HCT116 (cell line): ENCODE measurements at regions not wholly inside any gene's neighbourhood (a gene's known extent, or its start where the extent isn't known, plus 50 kb on each side); places are given as distances from the start of the nearest gene placed in this dataset.

Experiments used
- CEBPB ChIP-seq: IDR thresholded peaks from 2 replicates; pipeline ENCODE4 v1.6.1; 2012; ENCODE audit warnings: low read depth
- EGR1 ChIP-seq: IDR thresholded peaks from 2 replicates; pipeline ENCODE4 v1.6.1; 2012; ENCODE audit warnings: low read depth
- EZH2 ChIP-seq: fragments of 200-600 bp; sonication (generic); IDR thresholded peaks from 2 replicates; pipeline ENCODE4 v1.6.1; 2017; ENCODE audit warnings: antibody characterized with exemption, mixed run types
- POLR2A ChIP-seq: IDR thresholded peaks from 2 replicates; pipeline ENCODE4 v1.7.0; 2011; ENCODE audit warnings: borderline replicate concordance; ENCODE audit not compliant: insufficient read depth, insufficient read length; ENCODE audit errors: extremely low read depth
- POLR2AphosphoS5 ChIP-seq: IDR thresholded peaks from 2 replicates; pipeline ENCODE4 v1.6.1; 2011; ENCODE audit warnings: mild to moderate bottlenecking, low read depth, low read length, moderate library complexity
- YY1 ChIP-seq: IDR thresholded peaks from 2 replicates; pipeline ENCODE4 v1.6.1; 2011; ENCODE audit warnings: low read length, low read depth, moderate library complexity, mild to moderate bottlenecking; ENCODE audit not compliant: insufficient replicate concordance; ENCODE audit errors: extremely low read depth
- ZFX ChIP-seq: fragments of 450-650 bp; IDR thresholded peaks from 2 replicates; pipeline ENCODE4 v1.6.1; 2017
- TF ChIP-seq, protein P1 (sequence below), 3 experiments: fragments of 200-600 bp in 1 of 3; sonication (generic) in 1 of 3; IDR thresholded peaks in 2 of 3; conservative IDR thresholded peaks in 1 of 3; 2 replicates each; pipeline ENCODE4 v1.5.1; 2012 to 2017; ENCODE audit warnings: low read depth in 2 of 3, low read length in 2 of 3, antibody characterized with exemption in 1 of 3, borderline replicate concordance in 1 of 3, control low read depth in 1 of 3, mild to moderate bottlenecking in 1 of 3, mixed read lengths in 1 of 3, mixed run types in 1 of 3, moderate library complexity in 1 of 3; ENCODE audit not compliant: insufficient read depth in 1 of 3
- TF ChIP-seq, protein P2 (sequence below): IDR thresholded peaks from 2 replicates; pipeline ENCODE4 v1.6.1; 2012

DNA sequence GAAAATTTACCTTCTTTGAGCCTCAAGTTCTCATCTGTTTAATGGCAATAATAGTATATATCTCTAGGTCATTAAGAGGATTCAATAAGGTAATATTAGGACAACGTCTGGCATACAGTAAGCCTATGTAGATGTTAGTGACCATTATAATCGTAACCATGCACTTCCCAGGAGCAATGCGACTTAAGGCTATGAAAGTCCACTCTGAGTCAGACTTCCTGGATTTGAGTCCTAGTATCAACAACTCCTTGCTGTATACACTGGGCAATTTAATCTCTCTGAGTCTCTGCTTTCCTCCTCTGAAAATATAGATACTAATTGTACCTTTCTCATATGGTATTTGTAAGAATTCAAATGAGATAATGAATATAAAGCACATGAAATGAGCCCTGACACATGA lies 168.1 kb upstream of the HDDC2 start:
- TF ChIP-seq, protein P1, sequence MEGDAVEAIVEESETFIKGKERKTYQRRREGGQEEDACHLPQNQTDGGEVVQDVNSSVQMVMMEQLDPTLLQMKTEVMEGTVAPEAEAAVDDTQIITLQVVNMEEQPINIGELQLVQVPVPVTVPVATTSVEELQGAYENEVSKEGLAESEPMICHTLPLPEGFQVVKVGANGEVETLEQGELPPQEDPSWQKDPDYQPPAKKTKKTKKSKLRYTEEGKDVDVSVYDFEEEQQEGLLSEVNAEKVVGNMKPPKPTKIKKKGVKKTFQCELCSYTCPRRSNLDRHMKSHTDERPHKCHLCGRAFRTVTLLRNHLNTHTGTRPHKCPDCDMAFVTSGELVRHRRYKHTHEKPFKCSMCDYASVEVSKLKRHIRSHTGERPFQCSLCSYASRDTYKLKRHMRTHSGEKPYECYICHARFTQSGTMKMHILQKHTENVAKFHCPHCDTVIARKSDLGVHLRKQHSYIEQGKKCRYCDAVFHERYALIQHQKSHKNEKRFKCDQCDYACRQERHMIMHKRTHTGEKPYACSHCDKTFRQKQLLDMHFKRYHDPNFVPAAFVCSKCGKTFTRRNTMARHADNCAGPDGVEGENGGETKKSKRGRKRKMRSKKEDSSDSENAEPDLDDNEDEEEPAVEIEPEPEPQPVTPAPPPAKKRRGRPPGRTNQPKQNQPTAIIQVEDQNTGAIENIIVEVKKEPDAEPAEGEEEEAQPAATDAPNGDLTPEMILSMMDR (IDR thresholded peaks at IDR 0.05 in 2 of 3, conservative IDR thresholded peaks at IDR 0.05 in 1 of 3; ENCODE audit: borderline replicate concordance in 1 of 3, insufficient read depth in 1 of 3, low read depth in 2 of 3, low read length in 2 of 3), result no peak
- TF ChIP-seq EGR1 (no peak), POLR2AphosphoS5 (no peak), POLR2A (no peak), EZH2 (no peak), YY1 (no peak), CEBPB (no peak), ZFX (no peak)
- TF ChIP-seq, protein P2, sequence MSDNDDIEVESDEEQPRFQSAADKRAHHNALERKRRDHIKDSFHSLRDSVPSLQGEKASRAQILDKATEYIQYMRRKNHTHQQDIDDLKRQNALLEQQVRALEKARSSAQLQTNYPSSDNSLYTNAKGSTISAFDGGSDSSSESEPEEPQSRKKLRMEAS, result no peak
